ENCODE measurements at regions not wholly inside any gene's neighbourhood (a gene's known extent, or its start where the extent isn't known, plus 50 kb on each side); places are given as distances from the start of the nearest gene placed in this dataset.

GRCh38 chr2:187878112-187878511, 323.9 kb upstream of the TFPI start (continued):
- TF ChIP-seq ZBTB33 (IDR thresholded peaks at IDR 0.05), result no peak

- Histone ChIP-seq H3K36me3 (ENCODE audit: control insufficient read depth in 4 of 4, insufficient read depth in 3 of 4, low read depth in 1 of 4, low read length in 3 of 4) (no peaks in the 10 kb centered on the region), H3K9me3 (ENCODE audit: control insufficient read depth in 4 of 4, low read length in 3 of 4) (no peaks in the 10 kb centered on the region), H3K27me3 (ENCODE audit: control insufficient read depth in 4 of 4, insufficient read depth in 4 of 4, low read length in 3 of 4) (no peaks in the 10 kb centered on the region), H3K4me1 (ENCODE audit: control insufficient read depth in 4 of 4, insufficient read depth in 4 of 4, low read length in 3 of 4) (no peaks in the 10 kb centered on the region), H3K4me3 (ENCODE audit: low read depth in 1 of 3, low read length in 3 of 3) (no peak overlapping the region), H3K9ac (ENCODE audit: low read depth in 1 of 2, low read length in 2 of 2) (no peak overlapping the region), H3K27ac (ENCODE audit: low read depth in 1 of 2, low read length in 2 of 2) (no peak overlapping the region)
- no peak for DNase-seq (ENCODE audit: low spot score)
- no peak for TF ChIP-seq SP1 (IDR thresholded peaks at IDR 0.05)
- no peak for TF ChIP-seq HNF4G (IDR thresholded peaks at IDR 0.05)
- no peak for TF ChIP-seq JUND (IDR thresholded peaks at IDR 0.05)
- TF ChIP-seq FOXA2 (IDR thresholded peaks at IDR 0.05), result no peak
- no peak for TF ChIP-seq RXRA (IDR thresholded peaks at IDR 0.05)
- TF ChIP-seq YY1 (IDR thresholded peaks at IDR 0.05), result no peak
- no peak for TF ChIP-seq EGR1 (IDR thresholded peaks at IDR 0.05; ENCODE audit: low read depth in 2 of 2)
- TF ChIP-seq HNF4A (conservative IDR thresholded peaks at IDR 0.05), result no peak
- WGBS, result 80% methylated on average over 7 of the region's 7 CpGs
Measured at GRCh38 chr2:187879491-187879890, 325.3 kb upstream of the TFPI start.

GRCh38 chr2:187884003-187884402, 329.8 kb upstream of the TFPI start:
- Histone ChIP-seq H3K27ac (ENCODE audit: low read depth in 1 of 2, low read length in 2 of 2) (no peak overlapping the region), H3K9me3 (ENCODE audit: control insufficient read depth in 4 of 4, low read length in 3 of 4) (no peaks in the 10 kb centered on the region), H3K27me3 (ENCODE audit: control insufficient read depth in 4 of 4, insufficient read depth in 4 of 4, low read length in 3 of 4) (no peaks in the 10 kb centered on the region), H3K36me3 (ENCODE audit: control insufficient read depth in 4 of 4, insufficient read depth in 3 of 4, low read depth in 1 of 4, low read length in 3 of 4) (no peaks in the 10 kb centered on the region), H3K4me1 (ENCODE audit: control insufficient read depth in 4 of 4, insufficient read depth in 4 of 4, low read length in 3 of 4) (no peaks in the 10 kb centered on the region), H3K9ac (ENCODE audit: low read depth in 1 of 2, low read length in 2 of 2) (no peak overlapping the region), H3K4me3 (ENCODE audit: low read depth in 1 of 3, low read length in 3 of 3) (no peak overlapping the region)
- 88% methylated on average over 1 of the region's 1 CpG for WGBS
- no peak for TF ChIP-seq ATF3 (IDR thresholded peaks at IDR 0.05)
- no peak for TF ChIP-seq YY1 (IDR thresholded peaks at IDR 0.05)
- TF ChIP-seq GABPA (IDR thresholded peaks at IDR 0.05 in 1 of 2, conservative IDR thresholded peaks at IDR 0.05 in 1 of 2), result no peak
- no peak for DNase-seq (ENCODE audit: low spot score)

- Histone ChIP-seq H3K4me1 (ENCODE audit: control insufficient read depth in 4 of 4, insufficient read depth in 4 of 4, low read length in 3 of 4) (no peaks in the 10 kb centered on the region), H3K27me3 (ENCODE audit: control insufficient read depth in 4 of 4, insufficient read depth in 4 of 4, low read length in 3 of 4) (no peaks in the 10 kb centered on the region), H3K9ac (ENCODE audit: low read depth in 1 of 2, low read length in 2 of 2) (no peak overlapping the region), H3K9me3 (ENCODE audit: control insufficient read depth in 4 of 4, low read length in 3 of 4) (no peaks in the 10 kb centered on the region), H3K4me3 (ENCODE audit: low read depth in 1 of 3, low read length in 3 of 3) (no peak overlapping the region), H3K27ac (ENCODE audit: low read depth in 1 of 2, low read length in 2 of 2) (no peak overlapping the region), H3K36me3 (ENCODE audit: control insufficient read depth in 4 of 4, insufficient read depth in 3 of 4, low read depth in 1 of 4, low read length in 3 of 4) (no peaks in the 10 kb centered on the region)
- WGBS, result 50% methylated on average over 2 of the region's 2 CpGs
- DNase-seq (ENCODE audit: low spot score), result no peak
- TF ChIP-seq HNF4A (conservative IDR thresholded peaks at IDR 0.05), result no peak
- no peak for TF ChIP-seq ZBTB33 (IDR thresholded peaks at IDR 0.05)
- no peak for TF ChIP-seq FOXA2 (IDR thresholded peaks at IDR 0.05)
Measured at GRCh38 chr2:187890690-187891089, 336.5 kb upstream of the TFPI start.

All from liver (tissue), 7 donors.